ENCODE measurements at regions not wholly inside any gene's neighbourhood (a gene's known extent, or its start where the extent isn't known, plus 50 kb on each side); places are given as distances from the start of the nearest gene placed in this dataset.
A peak's percentile ranks its signal among the peaks of the same experiment; 100 is the strongest.
"Not testable (repeated sequence)": the region's sequence is repeated elsewhere in the genome, so short reads cannot be mapped to it uniquely, and the experiment has no call there.

DNA sequence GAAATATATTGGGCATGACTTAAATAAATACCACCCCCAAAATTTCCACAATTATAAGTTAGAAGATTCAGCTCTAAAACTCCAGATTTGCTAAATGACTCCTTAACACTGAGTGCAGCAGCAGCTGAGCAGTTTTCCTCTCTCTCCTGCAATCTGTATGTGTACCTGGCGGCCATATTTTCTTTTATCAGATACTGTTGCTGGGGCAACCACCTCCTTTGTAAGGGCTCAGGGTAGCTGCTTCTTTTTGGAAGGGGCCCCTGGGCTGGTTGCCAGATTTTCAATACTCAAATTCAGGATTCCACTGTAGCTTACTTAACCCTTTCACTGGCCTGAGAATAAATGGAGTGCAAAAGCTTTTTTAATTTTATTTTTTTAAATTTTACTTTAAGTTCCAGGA is 197.0 kb downstream of the TAF11L14 start:
- DNase-seq = no peak

GRCh38 chr5:17832949-17833745 is 198.9 kb downstream of the TAF11L14 start:
- peak; percentile 59 for DNase-seq

- DNase-seq = no peak
Measured at GRCh38 chr5:17837757-17838156, 203.5 kb downstream of the TAF11L14 start.

DNA sequence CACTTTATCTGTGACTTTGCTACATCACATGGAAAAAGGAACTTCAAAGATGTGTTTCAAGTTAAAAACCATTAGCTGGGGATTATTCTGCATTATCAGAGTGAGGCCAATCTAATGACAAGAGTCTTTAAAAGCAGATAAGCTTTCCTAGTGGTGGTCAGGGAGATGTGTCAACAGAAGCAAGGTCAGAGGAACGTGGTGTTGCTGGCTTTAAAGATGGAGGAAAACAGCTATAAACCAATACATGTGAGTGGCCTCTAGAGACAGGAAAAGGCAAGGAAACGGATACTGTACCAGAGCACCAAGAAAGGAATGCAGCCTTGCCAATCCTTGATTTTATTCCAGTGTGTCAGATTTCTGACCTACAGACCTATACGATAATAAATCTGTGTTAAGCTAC is 204.2 kb downstream of the TAF11L14 start:
- no peak for DNase-seq

GRCh38 chr5:17839848-17840247 is 205.6 kb downstream of the TAF11L14 start:
- peak; percentile 30 for DNase-seq

GRCh38 chr5:17846496-17846895 is 212.2 kb downstream of the TAF11L14 start:
- DNase-seq = no peak

- no peak for DNase-seq
Measured at GRCh38 chr5:17847286-17847685, 213.0 kb downstream of the TAF11L14 start.

- no peak for DNase-seq
Measured at GRCh38 chr5:17852111-17852510, 217.9 kb downstream of the TAF11L14 start.

- peak; percentile 3 for DNase-seq
Measured at GRCh38 chr5:17852740-17853139, 218.5 kb downstream of the TAF11L14 start.

- no peak for DNase-seq
Measured at GRCh38 chr5:17854901-17855300, 220.6 kb downstream of the TAF11L14 start.

- DNase-seq = peak; percentile 44
Measured at GRCh38 chr5:17860660-17861315, 226.5 kb downstream of the TAF11L14 start.

- not testable (repeated sequence) for DNase-seq
Measured at GRCh38 chr5:17864903-17865302, 230.6 kb downstream of the TAF11L14 start.

- DNase-seq = peak; percentile 88
Measured at GRCh38 chr5:17865966-17866365, 231.7 kb downstream of the TAF11L14 start.

- peak; percentile 46 for DNase-seq
Measured at GRCh38 chr5:17872204-17872603, 237.9 kb downstream of the TAF11L14 start.

- peak; percentile 88 for DNase-seq
Measured at GRCh38 chr5:17878541-17878940, 244.3 kb downstream of the TAF11L14 start.

DNA sequence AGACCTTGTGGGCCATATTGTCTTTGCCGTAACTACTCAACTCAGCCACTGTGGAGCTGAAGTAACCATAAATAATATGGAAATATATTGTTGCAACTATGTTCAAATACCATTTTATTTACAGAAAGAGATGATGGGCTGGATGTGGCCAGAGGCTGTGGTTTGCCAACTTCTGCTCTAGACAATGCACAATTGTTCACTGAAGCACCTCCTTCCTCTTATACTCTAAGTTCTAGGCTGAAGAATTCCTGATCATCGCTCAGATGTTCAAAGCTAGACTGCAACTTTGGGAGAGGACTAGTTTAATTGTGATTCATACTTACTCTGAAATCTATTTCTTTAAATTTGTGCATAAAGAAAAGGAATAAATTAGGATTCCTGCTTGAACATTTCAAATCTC is 245.0 kb downstream of the TAF11L14 start:
- no peak for DNase-seq

- DNase-seq = no peak
Measured at GRCh38 chr5:17880869-17881268, 246.6 kb downstream of the TAF11L14 start.

GRCh38 chr5:17882760-17883488 is 248.7 kb downstream of the TAF11L14 start:
- DNase-seq = no peak

DNA sequence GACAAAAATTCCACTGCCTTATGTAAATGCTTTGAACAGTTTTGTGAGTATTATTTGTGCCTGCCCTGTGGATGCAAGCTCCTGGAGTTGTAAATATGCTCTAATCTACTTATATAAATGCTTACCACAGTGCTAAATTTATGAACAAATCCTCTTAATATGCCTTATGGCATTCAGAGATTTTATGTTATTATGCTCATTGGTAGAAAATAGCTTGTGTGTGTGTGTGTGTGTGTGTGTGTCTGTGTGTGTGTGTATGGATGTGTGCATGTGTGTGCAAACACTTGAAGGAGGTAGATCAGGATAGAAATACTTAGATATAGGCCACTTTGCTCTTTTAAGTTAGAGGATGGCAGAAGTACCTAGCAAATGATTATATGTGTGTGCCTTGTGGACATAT is 253.9 kb downstream of the TAF11L14 start:
- DNase-seq = no peak

- no peak for DNase-seq
Measured at GRCh38 chr5:17890501-17890900, 256.2 kb downstream of the TAF11L14 start.

GRCh38 chr5:17891881-17892280 is 257.6 kb downstream of the TAF11L14 start:
- DNase-seq = no peak

DNA sequence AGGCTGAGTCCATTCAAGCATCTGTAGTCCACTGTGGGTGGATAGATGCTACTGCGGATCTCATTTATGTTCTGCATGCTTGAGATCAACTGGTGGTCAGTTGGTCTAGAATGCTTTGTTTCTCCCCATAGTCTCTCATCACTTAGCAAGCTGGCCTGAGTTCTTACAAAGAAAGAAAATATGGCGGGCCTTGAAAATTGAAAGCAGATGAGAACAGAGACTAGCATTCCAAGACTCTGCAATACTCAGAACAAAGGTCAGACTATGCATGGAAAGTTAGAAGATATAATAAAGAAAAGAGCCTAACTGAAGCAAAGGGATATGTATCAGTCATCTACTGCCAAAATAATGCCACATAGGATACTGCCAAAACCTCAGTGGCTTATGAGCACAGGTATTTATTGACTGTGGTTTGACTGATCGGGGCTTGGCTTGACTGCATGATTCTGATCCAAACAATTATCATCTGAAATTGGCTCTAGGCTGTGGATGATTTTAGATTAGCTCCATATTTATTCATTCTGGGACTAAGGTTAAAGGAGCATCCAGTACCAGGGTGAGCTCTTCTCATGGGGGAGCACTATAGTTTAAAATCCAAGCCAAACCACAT is 258.9 kb downstream of the TAF11L14 start:
- DNase-seq = no peak

Measured in fibroblast of skin of scalp (primary cell).